ENCODE measurements at regions not wholly inside any gene's neighbourhood (a gene's known extent, or its start where the extent isn't known, plus 50 kb on each side); places are given as distances from the start of the nearest gene placed in this dataset.
"Not testable (repeated sequence)": the region's sequence is repeated elsewhere in the genome, so short reads cannot be mapped to it uniquely, and the experiment has no call there.

DNA sequence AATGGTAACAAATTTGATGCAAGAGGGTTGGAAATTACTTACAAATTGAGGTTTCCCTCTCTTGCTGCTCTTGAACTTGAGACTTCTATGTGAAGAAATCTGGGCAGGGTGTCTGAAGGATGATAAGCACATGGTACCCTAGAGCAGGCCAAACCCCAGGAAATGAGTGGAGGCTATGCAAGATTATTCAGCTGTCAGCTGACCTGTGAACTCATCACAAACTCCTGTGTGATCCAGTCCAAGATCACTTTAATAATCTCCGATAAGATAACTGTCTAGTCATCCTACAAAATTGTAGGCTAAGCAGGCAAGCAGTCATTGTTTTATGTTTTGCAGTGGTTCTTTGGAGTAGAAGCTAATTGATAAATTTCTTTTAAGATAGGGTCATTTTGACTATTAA, 213.1 kb downstream of the BTBD3 start:
- no peak for TF ChIP-seq POLR2A (IDR thresholded peaks at IDR 0.05)
- TF ChIP-seq, protein P1, sequence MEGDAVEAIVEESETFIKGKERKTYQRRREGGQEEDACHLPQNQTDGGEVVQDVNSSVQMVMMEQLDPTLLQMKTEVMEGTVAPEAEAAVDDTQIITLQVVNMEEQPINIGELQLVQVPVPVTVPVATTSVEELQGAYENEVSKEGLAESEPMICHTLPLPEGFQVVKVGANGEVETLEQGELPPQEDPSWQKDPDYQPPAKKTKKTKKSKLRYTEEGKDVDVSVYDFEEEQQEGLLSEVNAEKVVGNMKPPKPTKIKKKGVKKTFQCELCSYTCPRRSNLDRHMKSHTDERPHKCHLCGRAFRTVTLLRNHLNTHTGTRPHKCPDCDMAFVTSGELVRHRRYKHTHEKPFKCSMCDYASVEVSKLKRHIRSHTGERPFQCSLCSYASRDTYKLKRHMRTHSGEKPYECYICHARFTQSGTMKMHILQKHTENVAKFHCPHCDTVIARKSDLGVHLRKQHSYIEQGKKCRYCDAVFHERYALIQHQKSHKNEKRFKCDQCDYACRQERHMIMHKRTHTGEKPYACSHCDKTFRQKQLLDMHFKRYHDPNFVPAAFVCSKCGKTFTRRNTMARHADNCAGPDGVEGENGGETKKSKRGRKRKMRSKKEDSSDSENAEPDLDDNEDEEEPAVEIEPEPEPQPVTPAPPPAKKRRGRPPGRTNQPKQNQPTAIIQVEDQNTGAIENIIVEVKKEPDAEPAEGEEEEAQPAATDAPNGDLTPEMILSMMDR (IDR thresholded peaks at IDR 0.05 in 8 of 11, conservative IDR thresholded peaks at IDR 0.05 in 3 of 11) = no peak
- TF ChIP-seq POLR2AphosphoS5 (IDR thresholded peaks at IDR 0.05) = no peak
- Histone ChIP-seq H3K27ac (no peak overlapping the region), H3K36me3 (no peaks in the 10 kb centered on the region), H3K4me3 (no peak overlapping the region), H3K27me3 (replicated peaks in 1 of 7) (no peaks in the 10 kb centered on the region), H3K4me1 (no peaks in the 10 kb centered on the region), H3K9me3 (no peaks in the 10 kb centered on the region)
- WGBS, 5 donors = 83 to 93% (median 91%) methylated on average over 1 of the region's 1 CpG
- intact Hi-C loops (cut with DNase I; ENCODE audit: low total_unique reads) = no loop called here
- no peak for DNase-seq

DNA sequence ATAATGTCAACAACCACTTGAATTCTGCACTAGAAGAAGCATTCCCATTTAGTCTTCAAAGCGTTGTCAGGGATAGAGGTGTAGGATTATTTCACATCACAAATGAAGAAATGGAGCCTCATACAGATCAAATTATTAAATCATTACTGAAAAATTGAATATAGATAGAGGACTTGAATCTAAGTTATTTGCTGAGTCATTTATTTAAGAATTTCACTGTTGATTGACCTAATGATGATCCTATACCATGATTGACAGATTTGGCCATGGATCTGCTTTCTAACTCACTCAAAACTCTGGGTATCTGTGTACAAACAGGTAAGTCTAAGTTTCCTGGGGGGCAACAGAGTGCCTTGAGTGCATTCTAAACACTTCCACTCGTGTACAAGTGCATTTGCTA, 215.9 kb downstream of the BTBD3 start:
- DNase-seq = no peak
- Histone ChIP-seq H3K36me3 (no peaks in the 10 kb centered on the region), H3K4me3 (no peak overlapping the region), H3K27ac (no peak overlapping the region), H3K9me3 (peaks cover 0 to 23% (median 12%) of the 10 kb centered on the region in 8 donors), H3K27me3 (replicated peaks in 1 of 7) (no peaks in the 10 kb centered on the region), H3K4me1 (no peaks in the 10 kb centered on the region)
- WGBS, 5 donors = 76 to 81% (median 80%) methylated on average over 2 of the region's 2 CpGs
- intact Hi-C loops (cut with DNase I; ENCODE audit: low total_unique reads) = no loop called here
- TF ChIP-seq POLR2A (IDR thresholded peaks at IDR 0.05) (no peak), POLR2AphosphoS5 (IDR thresholded peaks at IDR 0.05) (no peak)
- TF ChIP-seq, protein P1 (IDR thresholded peaks at IDR 0.05 in 8 of 11, conservative IDR thresholded peaks at IDR 0.05 in 3 of 11) = no peak

DNA sequence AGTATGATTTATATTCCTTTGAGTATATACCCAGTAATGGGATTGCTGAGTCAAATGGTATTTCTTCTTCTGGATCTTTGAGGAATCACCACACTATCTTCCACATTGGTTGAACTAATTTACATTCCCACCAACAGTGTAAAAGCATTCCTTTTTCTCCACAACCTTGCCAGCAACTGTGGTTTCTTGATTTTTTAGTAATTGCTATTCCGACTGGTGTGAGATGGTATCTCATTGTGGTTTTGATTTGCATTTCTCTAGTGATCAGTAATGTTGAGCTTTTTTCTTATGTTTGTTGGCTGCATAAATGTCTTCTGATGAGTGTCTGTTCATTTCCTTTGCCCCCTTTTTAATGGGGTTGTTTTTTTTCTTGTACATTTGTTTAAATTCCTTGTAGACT, 228.3 kb downstream of the BTBD3 start:
- H3K27ac ChIP-seq; H3K4me3 ChIP-seq; intact Hi-C loops (cut with DNase I; ENCODE audit: low total_unique reads); H3K36me3 ChIP-seq; H3K27me3 ChIP-seq (replicated peaks in 1 of 7); H3K4me1 ChIP-seq; DNase-seq: not testable (repeated sequence)
- WGBS, 5 donors = 81 to 95% (median 91%) methylated on average over 1 of the region's 1 CpG
- H3K9me3 ChIP-seq = peaks cover 0 to 38% (median 12%) of the 10 kb centered on the region in 8 donors

DNA sequence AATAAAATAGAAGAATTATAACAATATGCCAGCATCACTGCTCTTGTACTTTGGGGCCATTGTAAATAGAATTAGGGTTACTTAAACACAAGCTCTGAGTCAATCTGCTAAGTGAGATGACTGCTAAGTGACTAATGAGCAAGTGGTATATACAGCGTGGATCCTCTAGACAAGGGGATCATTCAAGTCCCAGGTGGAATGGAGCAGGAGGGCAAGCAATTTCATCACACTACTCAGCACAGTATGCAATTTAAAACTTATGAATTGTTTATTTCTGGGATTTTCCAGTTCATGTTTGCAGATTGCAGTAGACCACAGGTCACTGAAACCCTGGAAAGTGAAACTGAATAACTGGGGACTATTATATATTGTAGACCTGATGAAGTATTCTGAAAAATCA, 235.3 kb downstream of the BTBD3 start:
- Histone ChIP-seq H3K9me3 (no peaks in the 10 kb centered on the region), H3K36me3 (no peaks in the 10 kb centered on the region), H3K4me3 (no peak overlapping the region), H3K27me3 (replicated peaks in 1 of 7) (no peaks in the 10 kb centered on the region), H3K27ac (no peak overlapping the region), H3K4me1 (no peaks in the 10 kb centered on the region)
- intact Hi-C loops (cut with DNase I; ENCODE audit: low total_unique reads) = no loop called here
- 79 to 98% (median 88%) methylated on average over 1 of the region's 1 CpG for WGBS, 5 donors
- TF ChIP-seq POLR2AphosphoS5 (IDR thresholded peaks at IDR 0.05) = no peak
- no peak for TF ChIP-seq POLR2A (IDR thresholded peaks at IDR 0.05)
- TF ChIP-seq, protein P1 (IDR thresholded peaks at IDR 0.05 in 8 of 11, conservative IDR thresholded peaks at IDR 0.05 in 3 of 11) = no peak
- no peak for DNase-seq

DNA sequence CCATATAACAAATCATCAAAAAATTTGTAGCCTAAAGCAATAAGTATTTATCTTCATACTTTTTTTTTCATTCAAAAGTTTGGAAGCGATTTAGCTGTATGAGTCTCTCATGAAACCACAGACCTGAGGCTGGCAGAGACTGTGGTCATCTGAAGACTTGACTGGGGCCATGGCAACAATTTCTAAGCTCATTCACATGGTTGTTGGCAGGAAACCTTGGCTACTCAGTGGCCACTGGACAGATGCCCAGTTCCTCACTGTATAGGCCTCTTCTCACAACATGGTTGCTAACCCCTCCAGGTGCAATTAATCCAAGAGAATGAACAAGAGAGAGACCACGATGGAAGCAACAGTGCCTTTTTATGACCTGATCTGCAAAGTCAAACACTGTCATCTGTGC, 235.9 kb downstream of the BTBD3 start:
- no peak for DNase-seq
- Histone ChIP-seq H3K27ac (no peak overlapping the region), H3K4me1 (no peaks in the 10 kb centered on the region), H3K9me3 (no peaks in the 10 kb centered on the region), H3K4me3 (no peak overlapping the region), H3K36me3 (no peaks in the 10 kb centered on the region), H3K27me3 (replicated peaks in 1 of 7) (no peaks in the 10 kb centered on the region)
- intact Hi-C loops (cut with DNase I; ENCODE audit: low total_unique reads) = no loop called here
- WGBS, 5 donors = 78 to 95% (median 83%) methylated on average over 2 of the region's 2 CpGs
- no peak for TF ChIP-seq POLR2A (IDR thresholded peaks at IDR 0.05)
- TF ChIP-seq, protein P1 (IDR thresholded peaks at IDR 0.05 in 8 of 11, conservative IDR thresholded peaks at IDR 0.05 in 3 of 11) = no peak
- no peak for TF ChIP-seq POLR2AphosphoS5 (IDR thresholded peaks at IDR 0.05)
